Endothelial cell (in vitro differentiated cells): ENCODE measurements at regions not wholly inside any gene's neighbourhood (a gene's known extent, or its start where the extent isn't known, plus 50 kb on each side); places are given as distances from the start of the nearest gene placed in this dataset.

Source experiments
- DNase-seq: peaks from one replicate; pipeline ENCODE4 v3.0.0; 2021; ENCODE audit warnings: low spot score
- H3K27ac Mint-ChIP-seq: one replicate; pipeline ENCODE4 v1.8.0; 2021; ENCODE audit warnings: mixed read lengths, inconsistent platforms; ENCODE audit not compliant: unreplicated experiment
- H3K27me3 Mint-ChIP-seq: one replicate; pipeline ENCODE4 v1.8.0; 2021; ENCODE audit warnings: mild to moderate bottlenecking, moderate library complexity, mixed read lengths, inconsistent platforms; ENCODE audit not compliant: unreplicated experiment
- H3K36me3 Mint-ChIP-seq: one replicate; pipeline ENCODE4 v1.8.0; 2021; ENCODE audit warnings: mild to moderate bottlenecking, low read depth, mixed read lengths, inconsistent platforms; ENCODE audit not compliant: unreplicated experiment
- H3K4me1 Mint-ChIP-seq: one replicate; pipeline ENCODE4 v1.8.0; 2021; ENCODE audit warnings: mild to moderate bottlenecking, mixed read lengths, inconsistent platforms; ENCODE audit not compliant: unreplicated experiment
- H3K4me3 Mint-ChIP-seq: one replicate; pipeline ENCODE4 v1.8.0; 2021; ENCODE audit warnings: mild to moderate bottlenecking, mixed read lengths, inconsistent platforms; ENCODE audit not compliant: unreplicated experiment
- H3K9me3 Mint-ChIP-seq: one replicate; pipeline ENCODE4 v1.8.0; 2021; ENCODE audit warnings: mixed read lengths, inconsistent platforms; ENCODE audit not compliant: unreplicated experiment
- TF ChIP-seq, protein P1 (sequence below): fragments of 200-600 bp; sonication (generic); IDR thresholded peaks from one replicate; pipeline ENCODE4 v1.5.0; 2021; ENCODE audit warnings: antibody characterized with exemption; ENCODE audit not compliant: unreplicated experiment

- H3K36me3 Mint-ChIP-seq, result no peaks in the 10 kb centered on the region
- no peak for DNase-seq
- H3K9me3 Mint-ChIP-seq, result no peaks in the 10 kb centered on the region
- H3K27ac Mint-ChIP-seq, result no peak overlapping the region
- TF ChIP-seq, protein P1, sequence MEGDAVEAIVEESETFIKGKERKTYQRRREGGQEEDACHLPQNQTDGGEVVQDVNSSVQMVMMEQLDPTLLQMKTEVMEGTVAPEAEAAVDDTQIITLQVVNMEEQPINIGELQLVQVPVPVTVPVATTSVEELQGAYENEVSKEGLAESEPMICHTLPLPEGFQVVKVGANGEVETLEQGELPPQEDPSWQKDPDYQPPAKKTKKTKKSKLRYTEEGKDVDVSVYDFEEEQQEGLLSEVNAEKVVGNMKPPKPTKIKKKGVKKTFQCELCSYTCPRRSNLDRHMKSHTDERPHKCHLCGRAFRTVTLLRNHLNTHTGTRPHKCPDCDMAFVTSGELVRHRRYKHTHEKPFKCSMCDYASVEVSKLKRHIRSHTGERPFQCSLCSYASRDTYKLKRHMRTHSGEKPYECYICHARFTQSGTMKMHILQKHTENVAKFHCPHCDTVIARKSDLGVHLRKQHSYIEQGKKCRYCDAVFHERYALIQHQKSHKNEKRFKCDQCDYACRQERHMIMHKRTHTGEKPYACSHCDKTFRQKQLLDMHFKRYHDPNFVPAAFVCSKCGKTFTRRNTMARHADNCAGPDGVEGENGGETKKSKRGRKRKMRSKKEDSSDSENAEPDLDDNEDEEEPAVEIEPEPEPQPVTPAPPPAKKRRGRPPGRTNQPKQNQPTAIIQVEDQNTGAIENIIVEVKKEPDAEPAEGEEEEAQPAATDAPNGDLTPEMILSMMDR, result no peak
- H3K4me1 Mint-ChIP-seq, result peaks cover 13% of the 10 kb centered on the region
- no peak overlapping the region for H3K4me3 Mint-ChIP-seq
- peaks cover 3% of the 10 kb centered on the region for H3K27me3 Mint-ChIP-seq
Measured at GRCh38 chr1:185448591-185449186, 131.6 kb upstream of the IVNS1ABP start.

GRCh38 chr1:185446131-185446530, 129.1 kb upstream of the IVNS1ABP start:
- H3K27me3 Mint-ChIP-seq, result no peaks in the 10 kb centered on the region
- H3K9me3 Mint-ChIP-seq, result no peaks in the 10 kb centered on the region
- TF ChIP-seq, protein P1, result no peak
- DNase-seq, result no peak
- H3K4me3 Mint-ChIP-seq, result no peak overlapping the region
- no peak overlapping the region for H3K27ac Mint-ChIP-seq
- peaks cover 5% of the 10 kb centered on the region for H3K4me1 Mint-ChIP-seq
- no peaks in the 10 kb centered on the region for H3K36me3 Mint-ChIP-seq

GRCh38 chr1:185445594-185445993, 128.6 kb upstream of the IVNS1ABP start:
- Mint-ChIP-seq H3K27ac (no peak overlapping the region), H3K27me3 (peaks cover 2% of the 10 kb centered on the region), H3K4me3 (no peak overlapping the region), H3K9me3 (no peaks in the 10 kb centered on the region), H3K4me1 (peaks cover 5% of the 10 kb centered on the region), H3K36me3 (no peaks in the 10 kb centered on the region)
- no peak for DNase-seq
- TF ChIP-seq, protein P1, result no peak

DNA sequence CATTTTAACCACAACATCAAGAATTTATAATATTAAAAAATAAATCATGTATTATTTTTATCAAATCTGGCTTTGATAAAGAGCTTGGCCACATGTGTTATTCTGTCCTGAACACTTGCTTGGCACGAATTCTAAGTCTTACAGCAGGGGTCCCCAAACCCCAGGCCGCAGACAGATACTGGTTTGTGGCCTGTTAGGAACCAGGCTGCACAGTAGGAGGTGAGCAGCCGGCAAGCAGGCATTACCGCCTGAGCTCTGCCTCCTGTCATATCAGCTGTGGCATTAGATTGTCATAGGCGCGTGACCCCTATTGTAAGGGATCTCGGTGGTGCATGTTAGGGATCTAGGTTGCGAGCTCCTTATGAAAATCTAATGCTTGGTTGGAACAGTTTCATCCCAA, 127.6 kb upstream of the IVNS1ABP start:
- DNase-seq, result no peak
- Mint-ChIP-seq H3K27ac (no peak overlapping the region), H3K4me1 (no peaks in the 10 kb centered on the region), H3K9me3 (no peaks in the 10 kb centered on the region), H3K27me3 (peaks cover 2% of the 10 kb centered on the region), H3K36me3 (no peaks in the 10 kb centered on the region), H3K4me3 (no peak overlapping the region)
- TF ChIP-seq, protein P1, result no peak

GRCh38 chr1:185442050-185442449, 125.0 kb upstream of the IVNS1ABP start:
- H3K27ac Mint-ChIP-seq, result no peak overlapping the region
- H3K4me3 Mint-ChIP-seq, result no peak overlapping the region
- no peaks in the 10 kb centered on the region for H3K36me3 Mint-ChIP-seq
- TF ChIP-seq, protein P1, result no peak
- no peak for DNase-seq
- H3K27me3 Mint-ChIP-seq, result peaks cover 2% of the 10 kb centered on the region
- H3K4me1 Mint-ChIP-seq, result no peaks in the 10 kb centered on the region
- no peaks in the 10 kb centered on the region for H3K9me3 Mint-ChIP-seq
